Liver (tissue), 8 donors: ENCODE measurements at regions not wholly inside any gene's neighbourhood (a gene's known extent, or its start where the extent isn't known, plus 50 kb on each side); places are given as distances from the start of the nearest gene placed in this dataset.

ENCODE experiments used
- DNase-seq: peaks from one replicate; pipeline ENCODE4 v3.0.0-alpha.2; 2017; ENCODE audit warnings: low spot score
- H3K27ac ChIP-seq, 2 donors: one replicate each; pipeline ENCODE4 v1.7.0; 2013; ENCODE audit warnings: inconsistent platforms in 2 of 2, low read length in 2 of 2, control low read depth in 1 of 2, low read depth in 1 of 2, mild to moderate bottlenecking in 1 of 2
- H3K27me3 ChIP-seq, 4 donors: one replicate each; pipeline versions ENCODE4 v1.6.1 to v1.7.0; 2013; ENCODE audit warnings: low read length in 3 of 4, inconsistent platforms in 1 of 4, mild to moderate bottlenecking in 1 of 4, moderate library complexity in 1 of 4; ENCODE audit not compliant: control insufficient read depth in 4 of 4, insufficient read depth in 4 of 4
- H3K36me3 ChIP-seq, 4 donors: one replicate each; pipeline versions ENCODE4 v1.6.1 to v1.7.0; 2013; ENCODE audit warnings: low read length in 3 of 4, mild to moderate bottlenecking in 3 of 4, low read depth in 1 of 4, moderate library complexity in 1 of 4; ENCODE audit not compliant: control insufficient read depth in 4 of 4, insufficient read depth in 3 of 4
- H3K4me1 ChIP-seq, 4 donors: one replicate each; pipeline versions ENCODE4 v1.6.1 to v1.7.0; 2013; ENCODE audit warnings: low read length in 3 of 4, mild to moderate bottlenecking in 3 of 4, moderate library complexity in 1 of 4; ENCODE audit not compliant: control insufficient read depth in 4 of 4, insufficient read depth in 4 of 4
- H3K4me3 ChIP-seq, 3 donors: one replicate each; pipeline versions ENCODE4 v1.6.1 to v1.7.0; 2013; ENCODE audit warnings: low read length in 3 of 3, control low read depth in 1 of 3, low read depth in 1 of 3, mild to moderate bottlenecking in 1 of 3
- H3K9ac ChIP-seq, 2 donors: one replicate each; pipeline ENCODE4 v1.7.0; 2013; ENCODE audit warnings: low read length in 2 of 2, mild to moderate bottlenecking in 2 of 2, moderate library complexity in 2 of 2, control low read depth in 1 of 2, low read depth in 1 of 2
- H3K9me3 ChIP-seq, 4 donors: one replicate each; pipeline versions ENCODE4 v1.6.1 to v1.7.0; 2013; ENCODE audit warnings: low read length in 3 of 4; ENCODE audit not compliant: control insufficient read depth in 4 of 4
- ATF3 ChIP-seq: IDR thresholded peaks from 2 replicates; pipeline ENCODE4 v1.6.1; 2016; ENCODE audit warnings: antibody characterized with exemption
- CTCF ChIP-seq: fragments of 150-350 bp; IDR thresholded peaks from 2 replicates; pipeline ENCODE4 v1.5.1; 2017; ENCODE audit warnings: improper control_type of control experiment, low read depth, low read length; ENCODE audit not compliant: missing input control
- EGR1 ChIP-seq, 2 donors: IDR thresholded peaks; 2 replicates each; pipeline ENCODE4 v1.6.1; 2016 to 2018; ENCODE audit warnings: antibody characterized with exemption in 2 of 2, low read depth in 2 of 2
- FOXA1 ChIP-seq: IDR thresholded peaks from 2 replicates; pipeline ENCODE4 v1.6.1; 2016; ENCODE audit warnings: antibody characterized with exemption
- FOXA2 ChIP-seq: IDR thresholded peaks from 2 replicates; pipeline ENCODE4 v1.6.1; 2016; ENCODE audit warnings: antibody characterized with exemption
- GABPA ChIP-seq, 2 donors: IDR thresholded peaks in 1 of 2; conservative IDR thresholded peaks in 1 of 2; 2 replicates each; pipeline ENCODE4 v1.6.1; 2016; ENCODE audit warnings: antibody characterized with exemption in 2 of 2, mild to moderate bottlenecking in 1 of 2, moderate library complexity in 1 of 2
- HNF4A ChIP-seq, 2 donors: conservative IDR thresholded peaks; 2 replicates each; pipeline ENCODE4 v1.6.1; 2016; ENCODE audit warnings: antibody characterized with exemption in 2 of 2, mild to moderate bottlenecking in 2 of 2
- HNF4G ChIP-seq: IDR thresholded peaks from 2 replicates; pipeline ENCODE4 v1.6.1; 2016; ENCODE audit warnings: antibody characterized with exemption
- JUND ChIP-seq, 2 donors: IDR thresholded peaks; 2 replicates each; pipeline ENCODE4 v1.6.1; 2016; ENCODE audit warnings: antibody characterized with exemption in 2 of 2
- MAX ChIP-seq: IDR thresholded peaks from 2 replicates; pipeline ENCODE4 v1.6.1; 2016; ENCODE audit warnings: antibody characterized with exemption
- NR2F2 ChIP-seq: IDR thresholded peaks from 2 replicates; pipeline ENCODE4 v1.6.1; 2016; ENCODE audit warnings: antibody characterized with exemption
- RAD21 ChIP-seq, 2 donors: IDR thresholded peaks; 2 replicates each; pipeline ENCODE4 v1.6.1; 2016; ENCODE audit warnings: antibody characterized with exemption in 2 of 2, mild to moderate bottlenecking in 2 of 2
- REST ChIP-seq: IDR thresholded peaks from 2 replicates; pipeline ENCODE4 v1.6.1; 2016; ENCODE audit warnings: antibody characterized with exemption, mild to moderate bottlenecking
- RXRA ChIP-seq, 2 donors: IDR thresholded peaks; 2 replicates each; pipeline ENCODE4 v1.6.1; 2017 to 2018; ENCODE audit warnings: antibody characterized with exemption in 2 of 2, mild to moderate bottlenecking in 1 of 2
- SP1 ChIP-seq: IDR thresholded peaks from 2 replicates; pipeline ENCODE4 v1.6.1; 2018; ENCODE audit warnings: antibody characterized with exemption, mild to moderate bottlenecking
- TAF1 ChIP-seq: conservative IDR thresholded peaks from 2 replicates; pipeline ENCODE4 v1.6.1; 2016; ENCODE audit warnings: antibody characterized with exemption, mild to moderate bottlenecking
- YY1 ChIP-seq: IDR thresholded peaks from 2 replicates; pipeline ENCODE4 v1.6.1; 2016; ENCODE audit warnings: antibody characterized with exemption, mild to moderate bottlenecking
- ZBTB33 ChIP-seq: IDR thresholded peaks from 2 replicates; pipeline ENCODE4 v1.6.1; 2016; ENCODE audit warnings: antibody characterized with exemption
- WGBS: extraction: QIAGEN DNeasy Blood & Tissue Kit; methylation state at CpG from one replicate; pipeline ENCODE4 v1.1.7; 2013; 5-methylcytosine and 5-hydroxymethylcytosine counted together
- donor health status: healthy.
- donor health status: healthy.
- donor health status: healthy.
- donor health status: healthy.
- donor health status: healthy.

- no peak for TF ChIP-seq RAD21 (IDR thresholded peaks at IDR 0.05)
- TF ChIP-seq TAF1, result no peak
- no peak for TF ChIP-seq JUND (IDR thresholded peaks at IDR 0.05)
These were observed 324.7 kb upstream of the TLE4 start for GRCh38 chr9:79247021-79247420.

GRCh38 chr9:79250806-79251205, 321.0 kb upstream of the TLE4 start:
- H3K9me3 ChIP-seq, result no peaks in the 10 kb centered on the region
- H3K27ac ChIP-seq, result no peak overlapping the region
- H3K36me3 ChIP-seq, result no peaks in the 10 kb centered on the region
- no peak for DNase-seq
- H3K27me3 ChIP-seq, result no peaks in the 10 kb centered on the region
- no peak overlapping the region for H3K9ac ChIP-seq
- no peaks in the 10 kb centered on the region for H3K4me1 ChIP-seq
- no peak for TF ChIP-seq GABPA (IDR thresholded peaks at IDR 0.05 in 1 of 2, conservative IDR thresholded peaks at IDR 0.05 in 1 of 2)
- TF ChIP-seq HNF4G, result no peak
- TF ChIP-seq FOXA2, result no peak
- TF ChIP-seq TAF1, result no peak
- no peak for TF ChIP-seq JUND (IDR thresholded peaks at IDR 0.05)
- no peak for TF ChIP-seq NR2F2
- TF ChIP-seq RAD21 (IDR thresholded peaks at IDR 0.05), result no peak
- no peak for TF ChIP-seq YY1
- no peak for TF ChIP-seq HNF4A (conservative IDR thresholded peaks at IDR 0.05)
- no peak for TF ChIP-seq FOXA1
- no peak for TF ChIP-seq ATF3
- TF ChIP-seq RXRA (IDR thresholded peaks at IDR 0.05), result no peak
- no peak for TF ChIP-seq ZBTB33
- TF ChIP-seq SP1, result no peak
- no peak for TF ChIP-seq MAX
- TF ChIP-seq EGR1 (IDR thresholded peaks at IDR 0.05; ENCODE audit: low read depth in 2 of 2), result no peak
- TF ChIP-seq REST, result no peak
- no peak for TF ChIP-seq CTCF
- WGBS, result 67% methylated on average over 1 of the region's 1 CpG
- no peak overlapping the region for H3K4me3 ChIP-seq

More at GRCh38 chr9:79247021-79247420, 324.7 kb upstream of the TLE4 start:
- no peak overlapping the region for H3K27ac ChIP-seq
- H3K4me3 ChIP-seq, result no peak overlapping the region
- H3K9ac ChIP-seq, result no peak overlapping the region
- no peak for DNase-seq
- no peaks in the 10 kb centered on the region for H3K36me3 ChIP-seq
- no peaks in the 10 kb centered on the region for H3K4me1 ChIP-seq
- no peaks in the 10 kb centered on the region for H3K9me3 ChIP-seq
- H3K27me3 ChIP-seq, result peaks cover 0 to 2% (median 0%) of the 10 kb centered on the region in 4 donors
